Head of caudate nucleus (tissue), 42 donors: ENCODE measurements at regions not wholly inside any gene's neighbourhood (a gene's known extent, or its start where the extent isn't known, plus 50 kb on each side); places are given as distances from the start of the nearest gene placed in this dataset.

Source experiments
- DNase-seq, 42 donors: peaks; one replicate each; pipeline versions ENCODE4 v3.0.0 to v3.0.0-alpha.2; 2020 to 2021; ENCODE audit warnings: mixed read lengths in 7 of 42
- intact Hi-C: fragments of 100-400 bp; cut with DNase I; formaldehyde crosslinking; loops from one replicate; pipeline ENCODE4 v1.15.0; 2022

- DNase-seq, result no peak
- intact Hi-C loops, result no loop called here
Observed at GRCh38 chr6:79335133-79335674, 100.7 kb upstream of the HMGN3 start.

DNA sequence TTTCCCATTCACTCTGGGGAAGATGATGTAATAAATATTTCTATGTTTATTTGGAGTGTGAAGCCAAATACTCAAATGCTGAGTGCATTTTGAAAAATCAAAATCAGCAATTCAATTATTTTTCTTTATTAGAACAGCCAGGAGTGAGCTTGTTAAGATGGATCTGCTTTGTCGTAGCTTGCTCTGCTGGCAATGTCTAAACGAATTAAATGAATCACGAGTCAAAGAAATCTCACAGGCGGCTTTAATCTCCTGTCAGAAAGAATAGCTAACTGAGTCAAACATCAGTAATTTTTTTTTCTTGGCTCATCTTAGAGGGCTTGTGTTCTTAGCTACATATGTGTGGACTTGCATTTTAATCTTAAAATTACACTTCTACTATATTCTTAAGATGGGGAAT, 100.2 kb upstream of the HMGN3 start:
- peak in 3 of 42 donors; percentile 6 to 47 (median 38) for DNase-seq

DNA sequence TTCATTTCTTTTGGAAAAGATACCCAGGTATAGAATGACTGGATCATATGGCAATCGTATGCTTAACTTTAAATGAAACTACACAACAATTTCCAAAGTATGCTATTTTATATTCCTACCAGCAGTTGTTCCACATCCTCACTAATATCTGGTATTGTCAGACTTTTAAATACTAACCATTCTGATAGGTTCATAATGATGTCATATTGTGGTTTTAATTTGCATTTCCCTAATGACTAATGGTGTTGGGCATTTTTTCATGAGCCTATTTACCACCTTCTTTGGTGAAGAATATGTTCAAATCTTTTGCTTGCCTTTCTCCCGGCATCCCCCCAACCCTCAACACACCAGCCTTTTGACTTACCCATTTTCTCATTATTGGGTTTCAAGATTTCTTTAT, 96.2 kb upstream of the HMGN3 start:
- intact Hi-C loops, result no loop called here
- no peak for DNase-seq

More for the DNA sequence above, 100.2 kb upstream of the HMGN3 start:
- intact Hi-C loops, result no loop called here

GRCh38 chr6:79313254-79313653, 78.8 kb upstream of the HMGN3 start:
- peak in 34 of 42 donors; percentile 6 to 84 (median 50) for DNase-seq
- intact Hi-C loops, result no loop called here

GRCh38 chr6:79307321-79308036, 73.0 kb upstream of the HMGN3 start:
- DNase-seq, result peak in 26 of 42 donors; percentile 8 to 70 (median 31)

DNA sequence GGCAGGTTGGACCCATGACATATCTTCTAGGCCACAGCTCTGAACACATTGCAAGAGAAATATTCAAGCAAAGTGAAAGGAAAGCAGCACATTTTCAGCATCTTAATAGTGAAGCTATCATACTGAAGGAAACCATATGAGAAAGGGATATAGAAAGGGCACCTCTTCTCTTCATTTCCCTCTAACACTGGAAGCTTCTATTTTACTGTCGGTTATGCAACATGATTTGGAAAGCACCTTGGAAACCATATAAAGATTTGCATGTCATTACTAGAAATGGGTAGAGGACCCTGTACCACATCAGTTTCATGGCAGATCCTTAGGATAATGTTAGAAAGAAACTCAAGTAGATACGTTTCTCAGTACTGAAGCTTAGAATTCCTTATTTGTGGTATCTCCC, 70.5 kb upstream of the HMGN3 start:
- no peak for DNase-seq
- intact Hi-C loops, result no loop called here

More at GRCh38 chr6:79307321-79308036, 73.0 kb upstream of the HMGN3 start:
- intact Hi-C loops, result no loop called here

DNA sequence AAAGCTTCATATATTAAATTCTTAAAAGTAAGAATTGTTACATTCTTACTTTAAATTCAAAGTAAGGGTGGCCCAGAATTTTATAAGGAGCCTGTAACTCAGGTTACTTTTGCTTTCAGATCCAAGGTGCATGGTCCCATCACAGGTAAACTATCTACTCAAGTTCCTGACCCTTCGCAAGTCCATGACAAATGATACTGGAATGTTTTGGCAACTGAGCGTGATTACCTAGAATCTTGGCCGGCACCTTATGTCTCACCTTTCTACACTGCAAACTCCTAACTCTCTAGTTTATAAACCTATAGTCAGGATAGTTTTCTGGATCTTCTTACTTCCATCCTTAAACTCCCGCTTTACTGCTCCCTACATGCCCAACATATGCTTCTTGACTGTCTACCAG, 67.9 kb upstream of the HMGN3 start:
- no peak for DNase-seq
- intact Hi-C loops, result no loop called here

GRCh38 chr6:79301290-79301689, 66.8 kb upstream of the HMGN3 start:
- intact Hi-C loops, result no loop called here
- no peak for DNase-seq

DNA sequence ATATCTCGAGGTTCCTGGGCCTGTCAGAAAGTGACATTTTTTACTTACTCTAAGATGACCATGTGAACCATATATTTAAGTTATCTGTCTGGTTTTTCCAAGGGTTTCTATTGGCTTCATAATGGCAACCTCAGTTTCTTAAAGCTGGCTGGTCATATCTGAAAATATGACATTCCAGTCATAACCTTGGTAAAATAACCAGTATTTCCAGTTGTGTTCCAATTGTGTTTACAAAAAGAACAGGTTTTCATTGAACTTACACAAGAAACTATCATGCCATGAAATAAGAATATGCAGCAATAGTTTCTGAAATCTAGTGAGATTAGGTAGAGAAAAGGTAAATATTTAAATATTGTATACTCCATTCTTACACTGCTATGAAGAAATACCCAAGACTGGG, 61.7 kb upstream of the HMGN3 start:
- intact Hi-C loops, result no loop called here
- DNase-seq, result no peak
